ENCODE measurements at regions not wholly inside any gene's neighbourhood (a gene's known extent, or its start where the extent isn't known, plus 50 kb on each side); places are given as distances from the start of the nearest gene placed in this dataset.

- Histone ChIP-seq H3K9ac (ENCODE audit: low read length) (no peak overlapping the region), H3K4me3 (ENCODE audit: low read depth, low read length) (no peak overlapping the region), H3K9me3 (ENCODE audit: control insufficient read depth, insufficient read depth, low read depth, low read length) (no peaks in the 10 kb centered on the region), H3K27me3 (ENCODE audit: control insufficient read depth, insufficient read depth, low read length) (no peaks in the 10 kb centered on the region), H3K27ac (ENCODE audit: low read depth, low read length) (no peak overlapping the region), H3K36me3 (ENCODE audit: control insufficient read depth, insufficient read depth, low read length) (no peaks in the 10 kb centered on the region), H3K4me1 (ENCODE audit: control insufficient read depth, insufficient read depth, low read length) (no peaks in the 10 kb centered on the region; the same call in 1 of the 2 replicates)
These were observed 162.5 kb downstream of the TTC32 start for GRCh38 chr2:19739256-19739655.

- no peaks in the 10 kb centered on the region for H3K9me3 ChIP-seq (ENCODE audit: control insufficient read depth, insufficient read depth, low read depth, low read length)
- H3K36me3 ChIP-seq (ENCODE audit: control insufficient read depth, insufficient read depth, low read length): no peaks in the 10 kb centered on the region
- H3K4me1 ChIP-seq (ENCODE audit: control insufficient read depth, insufficient read depth, low read length): no peaks in the 10 kb centered on the region; the same call in 1 of the 2 replicates
- no peak overlapping the region for H3K4me3 ChIP-seq (ENCODE audit: low read depth, low read length)
- H3K9ac ChIP-seq (ENCODE audit: low read length): no peak overlapping the region
- no peaks in the 10 kb centered on the region for H3K27me3 ChIP-seq (ENCODE audit: control insufficient read depth, insufficient read depth, low read length)
- no peak overlapping the region for H3K27ac ChIP-seq (ENCODE audit: low read depth, low read length)
These were observed 163.1 kb downstream of the TTC32 start for GRCh38 chr2:19738707-19739106.

GRCh38 chr2:19736191-19736831 lies 165.5 kb downstream of the TTC32 start:
- Histone ChIP-seq H3K4me1 (ENCODE audit: control insufficient read depth, insufficient read depth, low read length) (peaks cover 7% of the 10 kb centered on the region), H3K4me3 (ENCODE audit: low read depth, low read length) (no peak overlapping the region), H3K27ac (ENCODE audit: low read depth, low read length) (no peak overlapping the region), H3K36me3 (ENCODE audit: control insufficient read depth, insufficient read depth, low read length) (no peaks in the 10 kb centered on the region), H3K27me3 (ENCODE audit: control insufficient read depth, insufficient read depth, low read length) (no peaks in the 10 kb centered on the region), H3K9ac (ENCODE audit: low read length) (no peak overlapping the region), H3K9me3 (ENCODE audit: control insufficient read depth, insufficient read depth, low read depth, low read length) (no peaks in the 10 kb centered on the region)

- no peaks in the 10 kb centered on the region for H3K9me3 ChIP-seq (ENCODE audit: control insufficient read depth, insufficient read depth, low read depth, low read length)
- no peaks in the 10 kb centered on the region for H3K27me3 ChIP-seq (ENCODE audit: control insufficient read depth, insufficient read depth, low read length)
- no peak overlapping the region for H3K4me3 ChIP-seq (ENCODE audit: low read depth, low read length)
- peaks cover 14% of the 10 kb centered on the region for H3K4me1 ChIP-seq (ENCODE audit: control insufficient read depth, insufficient read depth, low read length)
- H3K27ac ChIP-seq (ENCODE audit: low read depth, low read length): no peak overlapping the region
- no peaks in the 10 kb centered on the region for H3K36me3 ChIP-seq (ENCODE audit: control insufficient read depth, insufficient read depth, low read length)
- H3K9ac ChIP-seq (ENCODE audit: low read length): no peak overlapping the region
These were observed 167.8 kb downstream of the TTC32 start for GRCh38 chr2:19733951-19734425.

- no peaks in the 10 kb centered on the region for H3K27me3 ChIP-seq (ENCODE audit: control insufficient read depth, insufficient read depth, low read length)
These were observed 168.4 kb downstream of the TTC32 start for GRCh38 chr2:19733390-19733789.

GRCh38 chr2:19732255-19732654 lies 169.5 kb downstream of the TTC32 start:
- Histone ChIP-seq H3K9me3 (ENCODE audit: control insufficient read depth, insufficient read depth, low read depth, low read length) (no peaks in the 10 kb centered on the region), H3K27ac (ENCODE audit: low read depth, low read length) (no peak overlapping the region), H3K4me3 (ENCODE audit: low read depth, low read length) (no peak overlapping the region), H3K4me1 (ENCODE audit: control insufficient read depth, insufficient read depth, low read length) (peaks cover 14% of the 10 kb centered on the region; the same call in 1 of the 2 replicates), H3K9ac (ENCODE audit: low read length) (no peak overlapping the region), H3K27me3 (ENCODE audit: control insufficient read depth, insufficient read depth, low read length) (no peaks in the 10 kb centered on the region), H3K36me3 (ENCODE audit: control insufficient read depth, insufficient read depth, low read length) (no peaks in the 10 kb centered on the region)

More at GRCh38 chr2:19733390-19733789, 168.4 kb downstream of the TTC32 start:
- no peaks in the 10 kb centered on the region for H3K36me3 ChIP-seq (ENCODE audit: control insufficient read depth, insufficient read depth, low read length)
- H3K4me3 ChIP-seq (ENCODE audit: low read depth, low read length): no peak overlapping the region
- no peak overlapping the region for H3K27ac ChIP-seq (ENCODE audit: low read depth, low read length)
- peaks cover 14% of the 10 kb centered on the region; the same call in 1 of the 2 replicates for H3K4me1 ChIP-seq (ENCODE audit: control insufficient read depth, insufficient read depth, low read length)
- H3K9me3 ChIP-seq (ENCODE audit: control insufficient read depth, insufficient read depth, low read depth, low read length): no peaks in the 10 kb centered on the region
- no peak overlapping the region for H3K9ac ChIP-seq (ENCODE audit: low read length)

GRCh38 chr2:19731515-19731914 lies 170.3 kb downstream of the TTC32 start:
- Histone ChIP-seq H3K9me3 (ENCODE audit: control insufficient read depth, insufficient read depth, low read depth, low read length) (no peaks in the 10 kb centered on the region), H3K9ac (ENCODE audit: low read length) (no peak overlapping the region), H3K36me3 (ENCODE audit: control insufficient read depth, insufficient read depth, low read length) (no peaks in the 10 kb centered on the region), H3K4me1 (ENCODE audit: control insufficient read depth, insufficient read depth, low read length) (peaks cover 14% of the 10 kb centered on the region; the same call in 1 of the 2 replicates), H3K4me3 (ENCODE audit: low read depth, low read length) (no peak overlapping the region), H3K27ac (ENCODE audit: low read depth, low read length) (no peak overlapping the region), H3K27me3 (ENCODE audit: control insufficient read depth, insufficient read depth, low read length) (no peaks in the 10 kb centered on the region)

GRCh38 chr2:19731037-19731436 lies 170.7 kb downstream of the TTC32 start:
- no peaks in the 10 kb centered on the region for H3K27me3 ChIP-seq (ENCODE audit: control insufficient read depth, insufficient read depth, low read length)
- H3K36me3 ChIP-seq (ENCODE audit: control insufficient read depth, insufficient read depth, low read length): no peaks in the 10 kb centered on the region
- H3K4me1 ChIP-seq (ENCODE audit: control insufficient read depth, insufficient read depth, low read length): peaks cover 14% of the 10 kb centered on the region; the same call in 1 of the 2 replicates
- H3K9me3 ChIP-seq (ENCODE audit: control insufficient read depth, insufficient read depth, low read depth, low read length): no peaks in the 10 kb centered on the region
- H3K9ac ChIP-seq (ENCODE audit: low read length): no peak overlapping the region
- H3K4me3 ChIP-seq (ENCODE audit: low read depth, low read length): no peak overlapping the region
- H3K27ac ChIP-seq (ENCODE audit: low read depth, low read length): no peak overlapping the region

GRCh38 chr2:19728125-19728524 lies 173.7 kb downstream of the TTC32 start:
- peaks cover 14% of the 10 kb centered on the region; the same call in 1 of the 2 replicates for H3K4me1 ChIP-seq (ENCODE audit: control insufficient read depth, insufficient read depth, low read length)

GRCh38 chr2:19725392-19725791 lies 176.4 kb downstream of the TTC32 start:
- Histone ChIP-seq H3K27me3 (ENCODE audit: control insufficient read depth, insufficient read depth, low read length) (no peaks in the 10 kb centered on the region), H3K4me3 (ENCODE audit: low read depth, low read length) (no peak overlapping the region), H3K27ac (ENCODE audit: low read depth, low read length) (no peak overlapping the region), H3K9ac (ENCODE audit: low read length) (no peak overlapping the region), H3K4me1 (ENCODE audit: control insufficient read depth, insufficient read depth, low read length) (no peaks in the 10 kb centered on the region; the same call in 1 of the 2 replicates), H3K36me3 (ENCODE audit: control insufficient read depth, insufficient read depth, low read length) (no peaks in the 10 kb centered on the region), H3K9me3 (ENCODE audit: control insufficient read depth, insufficient read depth, low read depth, low read length) (no peaks in the 10 kb centered on the region)

More at GRCh38 chr2:19728125-19728524, 173.7 kb downstream of the TTC32 start:
- no peaks in the 10 kb centered on the region for H3K36me3 ChIP-seq (ENCODE audit: control insufficient read depth, insufficient read depth, low read length)
- no peaks in the 10 kb centered on the region for H3K9me3 ChIP-seq (ENCODE audit: control insufficient read depth, insufficient read depth, low read depth, low read length)
- H3K27ac ChIP-seq (ENCODE audit: low read depth, low read length): no peak overlapping the region
- H3K27me3 ChIP-seq (ENCODE audit: control insufficient read depth, insufficient read depth, low read length): no peaks in the 10 kb centered on the region
- no peak overlapping the region for H3K4me3 ChIP-seq (ENCODE audit: low read depth, low read length)
- H3K9ac ChIP-seq (ENCODE audit: low read length): no peak overlapping the region

GRCh38 chr2:19723021-19723420 lies 178.8 kb downstream of the TTC32 start:
- no peak overlapping the region for H3K9ac ChIP-seq (ENCODE audit: low read length)
- H3K36me3 ChIP-seq (ENCODE audit: control insufficient read depth, insufficient read depth, low read length): no peaks in the 10 kb centered on the region
- H3K27me3 ChIP-seq (ENCODE audit: control insufficient read depth, insufficient read depth, low read length): no peaks in the 10 kb centered on the region
- H3K4me3 ChIP-seq (ENCODE audit: low read depth, low read length): no peak overlapping the region
- no peaks in the 10 kb centered on the region for H3K9me3 ChIP-seq (ENCODE audit: control insufficient read depth, insufficient read depth, low read depth, low read length)
- no peak overlapping the region for H3K27ac ChIP-seq (ENCODE audit: low read depth, low read length)
- no peaks in the 10 kb centered on the region for H3K4me1 ChIP-seq (ENCODE audit: control insufficient read depth, insufficient read depth, low read length)

All from HUES6 (cell line).